GM19438 (cell line): ENCODE measurements at regions not wholly inside any gene's neighbourhood (a gene's known extent, or its start where the extent isn't known, plus 50 kb on each side); places are given as distances from the start of the nearest gene placed in this dataset.

Source experiments
- ATAC-seq: cut with Tn5 transposase; IDR thresholded peaks from one replicate; pipeline ENCODE4 v1.9.1; 2021; ENCODE audit warnings: low read depth; ENCODE audit not compliant: unreplicated experiment

- no peak for ATAC-seq
These were observed 774.7 kb upstream of the EDIL3 start for GRCh38 chr5:85159395-85159794.

GRCh38 chr5:85168474-85168873 is 783.8 kb upstream of the EDIL3 start:
- no peak for ATAC-seq

- no peak for ATAC-seq
These were observed 785.5 kb upstream of the EDIL3 start for GRCh38 chr5:85170183-85170582.

GRCh38 chr5:85173469-85173868 is 788.8 kb upstream of the EDIL3 start:
- no peak for ATAC-seq

GRCh38 chr5:85182344-85182743 is 797.7 kb upstream of the EDIL3 start:
- ATAC-seq = no peak

GRCh38 chr5:85204289-85204688 is 819.6 kb upstream of the EDIL3 start:
- ATAC-seq = no peak

GRCh38 chr5:85205430-85205829 is 820.8 kb upstream of the EDIL3 start:
- ATAC-seq = no peak

- no peak for ATAC-seq
These were observed 840.7 kb upstream of the EDIL3 start for GRCh38 chr5:85225388-85225787.

GRCh38 chr5:85249204-85249603 is 864.5 kb upstream of the EDIL3 start:
- ATAC-seq = no peak

- no peak for ATAC-seq
These were observed 878.4 kb upstream of the EDIL3 start for GRCh38 chr5:85263125-85263524.

- ATAC-seq = no peak
These were observed 882.0 kb upstream of the EDIL3 start for GRCh38 chr5:85266692-85267091.

GRCh38 chr5:85268194-85268593 is 883.5 kb upstream of the EDIL3 start:
- no peak for ATAC-seq

- no peak for ATAC-seq
These were observed 893.5 kb upstream of the EDIL3 start for GRCh38 chr5:85278193-85278592.

- no peak for ATAC-seq
These were observed 904.2 kb upstream of the EDIL3 start for GRCh38 chr5:85288914-85289313.

- ATAC-seq = no peak
These were observed 908.6 kb upstream of the EDIL3 start for GRCh38 chr5:85293145-85293785.

- no peak for ATAC-seq
These were observed 919.8 kb upstream of the EDIL3 start for GRCh38 chr5:85304524-85304923.

GRCh38 chr5:85305766-85306165 is 921.1 kb upstream of the EDIL3 start:
- no peak for ATAC-seq

- ATAC-seq = no peak
These were observed 926.9 kb upstream of the EDIL3 start for GRCh38 chr5:85311536-85311935.

- ATAC-seq = no peak
These were observed 935.8 kb upstream of the EDIL3 start for GRCh38 chr5:85320495-85320894.

- no peak for ATAC-seq
These were observed 948.6 kb upstream of the EDIL3 start for GRCh38 chr5:85333276-85333675.

GRCh38 chr5:85337435-85337834 is 952.8 kb upstream of the EDIL3 start:
- no peak for ATAC-seq

GRCh38 chr5:85340790-85341189 is 956.1 kb upstream of the EDIL3 start:
- no peak for ATAC-seq

- no peak for ATAC-seq
These were observed 961.1 kb upstream of the EDIL3 start for GRCh38 chr5:85345818-85346217.
